ENCODE measurements at regions not wholly inside any gene's neighbourhood (a gene's known extent, or its start where the extent isn't known, plus 50 kb on each side); places are given as distances from the start of the nearest gene placed in this dataset.
"Not testable (repeated sequence)": the region's sequence is repeated elsewhere in the genome, so short reads cannot be mapped to it uniquely, and the experiment has no call there.

DNA sequence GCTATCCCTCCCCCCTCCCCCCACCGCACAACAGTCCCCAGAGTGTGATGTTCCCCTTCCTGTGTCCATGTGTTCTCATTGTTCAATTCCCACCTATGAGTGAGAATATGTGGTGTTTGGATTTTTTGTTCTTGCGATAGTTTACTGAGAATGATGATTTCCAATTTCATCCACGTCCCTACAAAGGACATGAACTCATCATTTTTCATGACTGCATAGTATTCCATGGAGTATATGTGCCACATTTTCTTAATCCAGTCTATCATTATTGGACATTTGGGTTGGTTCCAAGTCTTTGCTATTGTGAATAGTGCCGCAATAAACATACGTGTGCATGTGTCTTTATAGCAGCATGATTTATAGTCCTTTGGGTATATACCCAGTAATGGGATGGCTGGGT, 342.0 kb upstream of the KIAA1217 start:
- DNase-seq (ENCODE audit: extremely low read depth in 1 of 2, low read depth in 1 of 2): not testable (repeated sequence)

DNA sequence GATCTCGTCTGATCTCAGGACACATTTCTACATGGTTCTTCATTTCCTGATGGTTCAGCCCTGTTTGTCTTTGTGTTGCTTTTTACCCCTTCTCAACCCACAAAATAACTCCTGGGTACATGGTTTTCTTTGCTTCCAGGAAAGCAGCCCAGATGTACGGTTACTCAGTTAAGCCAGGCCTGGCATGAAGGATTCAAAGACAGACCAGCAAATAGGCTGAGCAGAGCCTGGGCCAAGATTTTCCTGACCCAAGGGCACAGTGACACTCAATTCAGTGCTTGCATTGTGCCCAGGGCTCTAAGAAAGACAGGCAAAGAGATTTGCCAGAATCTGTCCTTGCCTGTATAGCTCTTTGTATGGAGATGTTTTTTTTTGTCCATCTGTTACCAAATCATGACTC, 340.8 kb upstream of the KIAA1217 start:
- no peak for DNase-seq (ENCODE audit: extremely low read depth in 1 of 2, low read depth in 1 of 2)

DNA sequence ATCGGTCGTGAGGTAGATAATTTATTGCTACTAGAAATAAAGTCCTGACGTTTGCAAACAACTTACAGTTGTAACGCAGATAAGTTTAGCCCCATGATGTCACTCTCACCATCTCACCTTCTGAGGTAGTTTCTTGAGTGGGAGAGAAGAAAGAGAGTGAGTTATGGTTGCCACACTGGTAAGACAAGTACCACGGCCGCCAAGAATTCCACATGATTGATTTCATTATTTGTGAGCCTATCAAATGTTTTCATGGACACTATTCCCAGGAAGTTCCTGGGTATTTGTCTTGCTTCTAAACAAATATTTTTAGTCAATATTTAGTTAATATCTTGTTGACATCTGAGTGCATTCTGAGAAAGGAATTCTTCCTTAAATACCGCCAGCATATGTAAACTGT, 339.4 kb upstream of the KIAA1217 start:
- no peak for DNase-seq (ENCODE audit: extremely low read depth in 1 of 2, low read depth in 1 of 2)

DNA sequence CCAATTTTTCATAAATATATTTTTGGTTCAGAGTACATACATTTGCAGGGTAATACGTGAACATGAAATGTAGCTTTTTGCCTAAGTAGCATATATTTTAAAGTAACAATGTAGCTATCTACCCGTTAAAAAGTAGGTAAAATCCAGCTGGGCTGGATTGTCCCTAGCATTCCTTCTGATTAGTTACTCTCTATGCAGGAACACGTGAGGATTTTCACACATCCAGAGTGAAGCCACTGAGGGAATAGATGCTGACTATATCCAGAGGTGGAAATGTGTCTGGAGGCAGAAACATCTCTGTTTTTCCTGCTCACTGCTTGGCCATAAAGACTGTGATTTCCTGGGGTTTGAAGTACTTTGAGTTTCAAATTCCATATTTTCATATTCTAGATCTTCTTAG, 338.9 kb upstream of the KIAA1217 start:
- DNase-seq (ENCODE audit: extremely low read depth in 1 of 2, low read depth in 1 of 2): no peak

DNA sequence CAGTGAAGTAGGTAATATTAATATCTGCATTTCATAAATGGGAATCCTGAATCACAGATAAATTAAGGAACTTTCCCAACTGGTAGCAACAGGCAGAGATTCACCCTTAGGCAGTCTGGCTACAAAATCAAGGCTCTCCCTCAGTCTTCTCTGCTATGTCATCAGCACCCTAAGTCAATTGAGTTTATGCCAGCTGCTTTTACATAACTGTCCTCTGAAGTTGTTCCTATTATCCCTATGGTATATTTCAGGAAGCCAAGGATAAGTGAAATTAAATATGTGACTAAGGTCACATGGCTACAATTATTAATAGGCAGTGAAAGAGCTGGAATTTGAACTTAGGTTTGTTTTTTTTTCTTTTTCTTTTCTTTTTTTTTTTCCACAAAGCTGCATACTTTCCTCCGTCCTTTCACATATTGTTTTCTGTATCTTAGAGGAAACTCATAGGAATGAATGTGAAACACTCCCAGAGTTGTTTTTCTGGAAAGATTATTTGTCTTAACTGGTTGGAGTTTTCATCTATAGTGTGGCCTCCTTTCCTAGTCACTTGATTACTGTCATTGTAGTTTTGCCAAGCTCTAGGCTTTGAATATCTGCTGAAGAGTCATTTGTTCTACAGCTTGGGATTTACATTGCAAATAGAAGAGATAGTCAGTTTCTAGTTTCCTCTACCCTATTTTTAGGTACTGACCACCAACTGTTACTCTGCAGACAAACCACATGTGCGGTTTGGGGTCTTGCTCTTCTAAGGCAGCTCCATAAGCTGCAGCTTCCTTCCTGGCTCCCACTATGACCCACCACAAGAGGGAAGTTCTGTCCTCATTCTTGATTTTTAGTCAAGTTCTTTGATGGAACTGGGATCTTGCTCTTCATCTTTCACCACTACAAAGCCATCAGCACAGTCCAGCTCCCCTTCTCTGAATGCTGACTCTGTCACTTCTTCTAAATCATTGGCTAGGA, 338.0 kb upstream of the KIAA1217 start:
- DNase-seq (ENCODE audit: extremely low read depth in 1 of 2, low read depth in 1 of 2): no peak

DNA sequence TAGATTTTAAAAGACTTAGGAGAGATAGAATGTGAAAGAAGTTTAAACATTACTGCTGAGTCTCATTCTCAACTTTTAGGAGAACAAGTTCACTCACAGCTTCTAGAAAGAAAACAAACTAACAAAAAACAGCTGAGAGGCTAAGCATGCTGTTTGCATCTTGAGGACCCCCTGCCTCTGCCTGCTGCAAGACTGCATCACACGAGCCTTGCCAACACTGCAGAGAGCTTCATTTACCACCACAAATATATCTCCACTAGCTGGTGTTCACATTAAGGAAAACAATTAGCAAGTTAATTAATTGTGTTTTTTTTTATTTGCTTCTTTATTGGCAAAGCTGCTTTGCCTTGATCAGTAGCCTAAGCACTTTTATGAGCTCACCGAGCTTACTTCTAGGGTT, 336.6 kb upstream of the KIAA1217 start:
- DNase-seq (ENCODE audit: extremely low read depth in 1 of 2, low read depth in 1 of 2): no peak

DNA sequence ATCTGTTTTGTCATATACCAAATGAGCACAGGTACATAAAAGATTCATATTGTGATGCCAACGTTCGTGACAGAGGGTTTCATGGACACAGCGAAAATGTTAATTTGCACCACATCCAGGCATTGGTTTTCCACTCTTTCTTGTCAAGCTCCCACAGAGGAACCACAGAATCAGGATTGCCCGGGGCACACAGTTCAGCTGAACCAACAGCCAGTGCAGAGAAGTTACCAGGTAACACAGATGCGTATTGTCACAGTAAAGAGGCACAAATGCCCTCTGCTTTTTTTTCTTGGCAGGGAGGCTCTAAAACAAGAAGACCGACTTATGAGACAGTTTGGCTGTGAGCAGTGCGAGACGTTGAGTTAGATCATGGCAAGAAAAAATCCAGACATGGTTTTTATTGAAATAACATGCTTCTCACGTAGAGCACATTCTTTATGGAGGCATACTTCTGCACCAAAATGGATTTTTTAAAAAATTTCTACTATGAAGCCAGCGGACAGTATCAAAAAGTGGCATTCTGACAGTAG, 331.1 kb upstream of the KIAA1217 start:
- no peak for DNase-seq (ENCODE audit: extremely low read depth in 1 of 2, low read depth in 1 of 2)

DNA sequence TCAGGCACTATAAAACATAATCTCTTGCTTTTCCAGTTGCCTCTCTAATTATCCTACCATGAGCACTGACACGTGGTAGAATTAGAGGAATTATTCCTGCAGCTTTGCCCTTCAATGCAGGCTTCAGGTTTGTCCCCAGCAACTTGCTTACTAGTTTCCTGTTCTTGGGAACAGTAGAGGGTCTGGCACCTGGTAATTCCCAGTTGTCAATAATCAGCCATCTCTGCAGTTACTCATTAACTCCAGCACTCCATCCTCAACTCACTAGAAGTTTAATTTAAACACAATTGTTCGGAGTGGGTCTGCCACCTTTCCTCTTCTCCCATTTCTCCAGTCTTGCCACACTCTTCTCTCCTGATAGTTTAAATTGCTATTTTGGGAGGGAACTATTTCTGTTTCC, 324.3 kb upstream of the KIAA1217 start:
- no peak for DNase-seq (ENCODE audit: extremely low read depth in 1 of 2, low read depth in 1 of 2)

DNA sequence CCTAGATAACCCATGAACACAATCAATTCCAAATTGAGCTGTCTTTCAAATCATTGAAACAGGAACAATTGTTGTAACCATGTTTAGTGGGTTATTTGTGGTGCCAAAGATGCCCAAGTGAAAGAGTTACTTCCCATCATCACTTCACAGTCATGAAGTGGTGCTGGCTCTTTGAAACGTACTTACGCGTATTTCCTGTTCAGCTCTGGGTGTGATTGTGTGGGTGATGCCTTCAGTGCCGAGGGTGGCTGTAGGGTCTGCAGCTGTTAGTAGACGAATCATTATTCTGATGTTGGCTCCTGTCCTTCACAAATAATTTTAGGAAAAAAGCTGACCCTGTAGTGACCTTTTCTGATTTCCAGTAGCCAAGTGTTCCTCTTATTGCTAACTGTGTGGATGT, 323.1 kb upstream of the KIAA1217 start:
- no peak for DNase-seq (ENCODE audit: extremely low read depth in 1 of 2, low read depth in 1 of 2)

DNA sequence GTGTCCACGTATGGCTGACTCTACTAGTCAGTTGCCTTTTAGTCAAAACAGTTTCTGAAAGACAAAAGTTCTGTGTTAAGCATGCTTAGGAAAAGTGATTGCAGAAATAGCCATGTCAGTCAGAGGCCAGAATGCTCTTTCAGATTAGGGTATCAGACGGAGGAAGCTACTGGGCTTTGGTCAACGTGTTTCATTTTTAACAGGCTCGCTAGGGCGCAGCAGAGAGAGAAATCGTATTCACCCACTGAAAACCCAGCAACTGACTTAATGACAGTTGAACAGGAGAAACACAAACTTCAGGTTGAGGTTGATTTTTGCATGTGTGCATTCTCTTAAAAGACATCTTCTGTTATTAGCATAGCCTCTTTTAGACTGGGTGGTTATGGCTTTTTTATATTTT, 322.6 kb upstream of the KIAA1217 start:
- DNase-seq (ENCODE audit: extremely low read depth in 1 of 2, low read depth in 1 of 2): no peak

DNA sequence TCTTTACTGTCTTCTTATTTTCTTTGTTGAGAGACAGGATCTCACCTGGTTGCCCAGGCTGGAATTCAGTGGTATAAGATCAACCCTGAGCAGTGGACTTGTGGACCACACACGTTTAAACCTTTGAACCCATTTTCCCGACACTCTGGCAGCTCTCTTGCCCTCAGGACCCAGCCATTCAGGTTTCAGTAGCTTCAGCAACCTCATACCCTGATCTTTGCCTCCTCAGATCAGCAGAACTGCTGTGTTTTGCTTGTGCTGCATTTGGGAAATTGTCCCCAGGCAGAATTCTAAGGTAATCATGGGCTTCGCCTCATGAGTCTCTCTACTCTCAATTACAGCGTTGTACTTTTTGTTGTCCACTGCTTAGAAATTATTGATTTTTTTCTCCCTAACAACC, 317.6 kb upstream of the KIAA1217 start:
- DNase-seq (ENCODE audit: extremely low read depth in 1 of 2, low read depth in 1 of 2): no peak

DNA sequence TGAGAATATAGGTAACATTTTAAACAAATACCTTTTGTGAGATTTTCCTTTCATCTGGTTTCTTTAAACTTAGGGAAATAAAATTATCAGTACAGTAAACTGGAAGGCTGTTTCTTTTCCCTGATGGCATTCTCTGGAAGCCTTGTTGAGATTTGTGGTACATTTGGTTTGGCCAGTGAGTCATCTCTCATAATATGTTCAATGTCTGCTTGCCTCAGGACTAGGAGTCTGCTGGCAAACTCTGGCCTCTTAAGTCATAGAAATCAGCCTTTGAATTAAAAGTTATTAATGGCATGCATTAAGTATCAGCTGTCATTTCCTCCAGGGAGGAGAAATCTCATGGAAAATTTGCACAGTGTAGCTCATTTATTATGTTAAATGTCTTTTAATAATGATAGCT, 316.6 kb upstream of the KIAA1217 start:
- no peak for DNase-seq (ENCODE audit: extremely low read depth in 1 of 2, low read depth in 1 of 2)

DNA sequence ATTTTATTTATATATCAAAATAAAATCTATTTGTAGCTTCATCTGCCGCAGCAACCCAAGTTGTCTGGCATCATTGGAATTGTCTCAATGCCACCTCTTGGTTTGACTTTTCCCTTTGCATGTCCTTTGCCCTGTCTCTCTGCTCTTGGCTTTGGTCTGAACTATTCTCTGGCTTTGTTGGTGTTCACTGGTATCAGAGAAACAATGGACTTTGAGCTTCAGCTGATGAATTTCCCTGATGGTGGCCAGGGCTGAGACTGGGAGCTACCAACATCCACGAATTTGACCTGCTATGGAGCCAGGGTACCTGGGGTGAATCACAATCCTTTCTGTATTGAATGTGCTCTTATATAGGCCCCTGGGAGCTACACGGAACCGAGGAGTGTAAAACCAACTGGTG, 311.7 kb upstream of the KIAA1217 start:
- no peak for DNase-seq (ENCODE audit: extremely low read depth in 1 of 2, low read depth in 1 of 2)

DNA sequence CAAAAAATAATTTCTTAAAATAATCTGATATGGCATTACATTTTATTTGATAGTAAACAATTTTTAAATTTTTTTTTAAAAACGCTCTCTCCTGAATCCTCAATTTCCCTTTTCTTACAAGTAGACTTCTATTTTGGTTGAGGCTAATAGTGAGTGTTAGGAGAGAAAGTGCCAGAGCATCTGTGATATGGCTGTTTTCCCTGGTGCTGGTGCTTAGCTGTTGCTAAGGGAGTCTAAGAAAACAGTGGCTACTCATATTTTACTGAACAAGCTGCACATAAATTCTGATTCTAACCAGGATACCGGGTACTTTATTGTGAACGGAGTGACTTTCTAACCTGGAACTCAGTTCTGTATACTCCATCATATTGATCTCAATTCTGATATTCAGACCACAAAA, 311.1 kb upstream of the KIAA1217 start:
- DNase-seq (ENCODE audit: extremely low read depth in 1 of 2, low read depth in 1 of 2): no peak

DNA sequence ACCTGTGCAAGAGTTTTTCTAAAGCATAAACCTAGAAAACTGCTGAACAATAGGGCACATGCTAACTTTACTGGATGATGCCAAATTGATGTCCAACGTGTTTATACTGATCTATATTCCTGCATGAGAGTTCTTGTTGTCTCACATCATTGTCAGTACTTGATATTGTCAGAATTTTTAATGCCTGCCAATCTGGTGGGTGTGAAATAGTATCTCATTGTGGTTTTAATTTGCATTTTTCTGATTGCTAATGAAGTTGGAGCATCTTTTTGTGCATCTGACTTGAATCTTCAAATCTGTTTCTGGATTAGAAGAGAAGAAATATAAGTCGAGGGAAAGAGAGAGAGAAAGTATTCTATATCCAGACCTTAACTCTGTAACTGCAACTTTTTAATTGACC, 309.8 kb upstream of the KIAA1217 start:
- no peak for DNase-seq (ENCODE audit: extremely low read depth in 1 of 2, low read depth in 1 of 2)

DNA sequence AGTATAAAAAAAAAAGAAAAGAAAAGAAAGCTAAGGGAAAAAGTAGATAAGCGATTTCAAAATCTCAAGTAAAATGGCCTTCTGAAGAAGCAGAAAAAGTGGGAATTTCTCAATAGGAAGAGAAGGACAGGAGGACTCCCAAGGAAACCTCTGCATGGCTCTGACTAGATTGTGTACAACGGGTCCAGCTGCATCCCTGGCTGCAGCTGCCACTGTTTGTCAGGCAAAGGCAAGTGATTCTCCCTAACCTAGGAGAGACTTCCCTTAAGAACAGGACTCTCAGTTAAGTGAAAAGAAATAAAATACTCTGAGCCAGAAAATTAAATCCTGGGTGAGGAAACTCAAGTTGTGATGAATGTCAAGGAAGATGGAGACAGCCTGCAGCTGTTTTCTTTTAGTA, 298.6 kb upstream of the KIAA1217 start:
- no peak for DNase-seq (ENCODE audit: extremely low read depth in 1 of 2, low read depth in 1 of 2)

DNA sequence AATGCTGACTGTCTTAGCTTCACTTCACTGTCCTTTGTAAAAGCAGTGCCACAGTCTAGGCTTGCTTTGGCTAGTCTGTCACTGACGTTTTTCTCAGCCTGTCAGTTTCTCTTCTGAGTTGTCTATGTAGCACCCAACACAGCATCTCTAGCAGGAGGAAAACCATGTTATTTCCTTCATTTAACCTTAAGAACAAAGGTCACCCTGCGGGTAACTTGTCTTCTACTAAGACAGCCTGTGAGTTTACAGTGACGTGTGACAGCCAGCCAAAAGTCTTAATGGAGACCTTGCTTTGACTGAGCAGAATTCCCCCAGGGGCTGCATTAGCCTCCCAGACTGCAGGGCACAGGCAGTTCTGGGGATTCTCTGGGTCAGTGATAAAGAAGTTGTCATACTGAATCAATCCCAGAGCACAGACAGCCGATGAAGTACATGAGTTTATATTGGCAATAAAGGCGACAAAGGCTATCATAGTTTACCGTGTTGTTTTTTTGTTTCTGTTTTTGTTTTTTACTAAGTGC, 296.0 kb upstream of the KIAA1217 start:
- DNase-seq (ENCODE audit: extremely low read depth in 1 of 2, low read depth in 1 of 2): no peak

DNA sequence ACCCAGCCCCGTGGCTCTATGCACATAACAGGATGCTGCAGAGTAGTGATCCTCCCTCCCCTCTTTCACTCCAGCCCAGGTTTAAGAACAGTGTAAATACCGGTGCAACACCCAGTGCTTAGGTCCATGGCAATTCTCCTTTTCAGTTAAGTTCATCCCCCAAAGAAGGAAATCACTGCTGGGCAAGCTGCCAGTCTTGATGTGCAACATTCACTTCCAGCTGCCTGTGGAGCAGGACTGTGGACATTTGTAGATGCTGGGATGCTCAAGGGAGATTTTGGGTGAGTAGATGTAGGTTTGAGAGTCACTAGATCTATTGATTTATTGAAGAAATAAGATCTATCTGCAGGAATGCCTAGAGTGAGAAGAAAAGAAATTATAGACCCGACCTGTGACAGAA, 294.3 kb upstream of the KIAA1217 start:
- DNase-seq (ENCODE audit: extremely low read depth in 1 of 2, low read depth in 1 of 2): no peak

DNA sequence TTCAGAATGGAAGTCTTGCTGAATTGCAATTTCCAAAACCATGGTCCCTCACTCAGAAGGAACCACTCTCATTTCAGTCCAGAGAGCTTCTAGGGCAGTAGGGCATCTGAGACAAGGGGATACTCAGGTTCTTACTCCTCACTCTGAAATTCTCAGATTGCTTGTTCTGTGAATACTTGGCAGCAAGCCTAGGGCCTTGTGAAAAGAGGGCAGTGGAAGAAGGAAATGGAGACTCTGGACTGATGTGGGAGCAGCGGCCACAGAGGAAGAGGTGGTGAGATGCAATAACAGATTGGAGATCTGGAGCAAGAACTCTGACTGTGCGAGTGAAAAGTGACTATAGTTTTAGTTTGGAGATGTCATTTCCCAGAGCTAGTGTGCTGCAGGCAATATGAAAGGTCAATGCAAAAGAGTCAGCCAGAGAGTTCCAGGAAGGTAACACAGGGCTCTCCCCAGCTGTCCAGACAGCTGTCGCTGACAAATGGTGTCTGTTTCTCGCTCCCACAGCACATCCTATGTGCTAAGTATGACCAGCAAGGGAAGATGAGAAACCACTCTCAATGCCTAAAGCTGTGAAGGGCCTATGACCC, 291.6 kb upstream of the KIAA1217 start:
- no peak for DNase-seq (ENCODE audit: extremely low read depth in 1 of 2, low read depth in 1 of 2)

DNA sequence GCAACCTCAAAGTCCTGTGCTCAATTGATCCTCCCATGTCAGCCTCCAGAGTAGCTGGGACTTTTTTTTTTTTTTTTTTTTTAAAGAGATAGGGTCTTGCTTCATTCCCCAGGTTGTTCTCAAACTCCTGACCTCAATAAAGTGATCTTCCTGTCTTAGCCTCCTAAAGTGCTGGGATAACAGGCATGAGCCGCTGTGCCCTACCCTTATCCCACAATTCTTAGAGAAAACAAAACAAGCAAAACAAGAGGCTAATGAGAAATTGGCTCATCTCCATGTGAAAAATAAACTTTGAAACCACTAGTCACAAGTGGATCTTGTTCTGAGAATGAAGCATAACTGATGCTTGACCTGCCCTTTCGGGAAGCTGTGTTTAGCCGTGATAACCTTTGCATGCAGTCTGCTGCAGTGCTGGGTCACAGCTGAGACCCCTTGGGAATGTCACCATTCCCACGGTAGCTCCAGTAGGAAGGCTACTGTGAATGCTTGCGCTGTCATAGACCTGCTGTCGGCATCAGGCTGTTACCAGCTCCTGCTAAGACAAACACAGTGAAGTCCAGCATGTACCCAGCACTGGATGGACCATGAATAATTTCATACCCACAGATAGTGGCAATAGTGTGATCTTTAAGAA, 290.7 kb upstream of the KIAA1217 start:
- no peak for DNase-seq (ENCODE audit: extremely low read depth in 1 of 2, low read depth in 1 of 2)

DNA sequence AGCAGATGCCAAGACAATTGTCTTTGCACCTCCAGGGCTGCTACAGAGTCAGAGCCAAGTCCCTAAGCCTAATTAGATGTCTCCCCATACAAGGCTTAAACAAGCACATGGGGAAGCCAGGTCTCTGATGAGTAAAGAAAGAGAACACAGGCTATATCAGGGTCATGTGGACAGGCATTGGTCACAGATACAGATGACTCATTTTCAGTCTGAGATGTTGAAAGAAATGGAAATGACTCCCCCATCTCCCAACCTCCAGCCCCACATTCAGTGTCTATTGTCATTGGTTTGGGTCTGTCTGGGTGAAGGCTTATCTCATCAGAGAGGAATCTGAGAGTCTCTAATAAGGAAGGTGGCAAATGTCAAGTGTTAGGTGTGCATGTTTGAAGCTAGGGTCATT, 290.1 kb upstream of the KIAA1217 start:
- DNase-seq (ENCODE audit: extremely low read depth in 1 of 2, low read depth in 1 of 2): no peak
